MM.1S (cell line): ENCODE measurements at regions not wholly inside any gene's neighbourhood (a gene's known extent, or its start where the extent isn't known, plus 50 kb on each side); places are given as distances from the start of the nearest gene placed in this dataset.

Experiments used
- DNase-seq: peaks from one replicate; pipeline ENCODE4 v3.0.0-alpha.2; 2015
- H2AFZ ChIP-seq: fragments of 300-600 bp; sonication (generic); 2 replicates; pipeline ENCODE4 v1.6.0; 2016; ENCODE audit warnings: antibody characterized with exemption, low read length
- H3F3A ChIP-seq: fragments of 300-600 bp; sonication (generic); 2 replicates; pipeline ENCODE4 v1.6.1; 2016; ENCODE audit warnings: mild to moderate bottlenecking, antibody characterized with exemption, low read length, moderate library complexity, mixed read lengths; ENCODE audit not compliant: insufficient read depth
- H3K27ac ChIP-seq: fragments of 300-600 bp; sonication (generic); 2 replicates; pipeline ENCODE4 v1.5.1; 2016; ENCODE audit warnings: mild to moderate bottlenecking, low read length
- H3K27me3 ChIP-seq: fragments of 300-600 bp; sonication (generic); replicated peaks from 2 replicates; pipeline ENCODE4 v1.6.0; 2016; ENCODE audit warnings: low read length; ENCODE audit not compliant: insufficient read depth
- H3K36me3 ChIP-seq: fragments of 300-600 bp; sonication (generic); replicated peaks from 2 replicates; pipeline ENCODE4 v1.6.1; 2016; ENCODE audit warnings: mild to moderate bottlenecking, low read length, mixed read lengths; ENCODE audit not compliant: insufficient read depth
- H3K4me1 ChIP-seq: fragments of 300-600 bp; sonication (generic); 2 replicates; pipeline ENCODE4 v1.6.1; 2016; ENCODE audit warnings: low read length, mixed read lengths
- H3K4me2 ChIP-seq: fragments of 300-600 bp; sonication (generic); 2 replicates; pipeline ENCODE4 v1.6.0; 2016; ENCODE audit warnings: low read depth, low read length
- H3K4me3 ChIP-seq: fragments of 300-600 bp; sonication (generic); 2 replicates; pipeline ENCODE4 v1.5.1; 2016; ENCODE audit warnings: low read length, mixed read lengths
- H3K79me2 ChIP-seq: fragments of 300-600 bp; sonication (generic); 2 replicates; pipeline ENCODE4 v1.6.1; 2016; ENCODE audit warnings: mixed run types, low read length, mixed read lengths
- H3K9ac ChIP-seq: fragments of 300-600 bp; sonication (generic); 2 replicates; pipeline ENCODE4 v1.6.1; 2016; ENCODE audit warnings: low read length, mixed read lengths
- H3K9me2 ChIP-seq: fragments of 300-600 bp; sonication (generic); replicated peaks from 2 replicates; pipeline ENCODE4 v1.6.1; 2016; ENCODE audit warnings: mild to moderate bottlenecking, low read length, mixed read lengths; ENCODE audit not compliant: insufficient read depth
- H3K9me3 ChIP-seq: fragments of 300-600 bp; sonication (generic); replicated peaks from 2 replicates; pipeline ENCODE4 v1.6.1; 2016; ENCODE audit warnings: mild to moderate bottlenecking, low read length, mixed read lengths; ENCODE audit not compliant: insufficient read depth
- H4K20me1 ChIP-seq: fragments of 300-600 bp; sonication (generic); 2 replicates; pipeline ENCODE4 v1.6.1; 2016; ENCODE audit warnings: mild to moderate bottlenecking, low read length, moderate library complexity, mixed read lengths; ENCODE audit not compliant: insufficient read depth
- CTCF ChIP-seq: fragments of 300-600 bp; sonication (generic); IDR thresholded peaks from 2 replicates; pipeline ENCODE4 v1.5.1; 2016; ENCODE audit warnings: antibody characterized with exemption, low read length, mixed read lengths
- EZH2 ChIP-seq: fragments of 300-600 bp; sonication (generic); optimal IDR thresholded peaks from 2 replicates; pipeline ENCODE3; 2017; ENCODE audit warnings: low read depth, mild to moderate bottlenecking, antibody characterized with exemption, low read length, mixed read lengths
- EZH2phosphoT487 ChIP-seq: fragments of 300-600 bp; sonication (generic); IDR thresholded peaks from 2 replicates; pipeline ENCODE4 v1.6.1; 2018; ENCODE audit warnings: antibody characterized with exemption, low read length

GRCh38 chr1:61566177-61566576 is 158.8 kb downstream of the TM2D1 start:
- no peaks in the 10 kb centered on the region for H3K36me3 ChIP-seq
- no peak overlapping the region for H3K4me2 ChIP-seq
- no peak overlapping the region for H3K9ac ChIP-seq
- no peaks in the 10 kb centered on the region for H3K9me2 ChIP-seq
- H2AFZ ChIP-seq: no peak overlapping the region
- H3K4me3 ChIP-seq: no peak overlapping the region
- no peak overlapping the region for H3K27ac ChIP-seq
- no peaks in the 10 kb centered on the region for H3K79me2 ChIP-seq
- H3K9me3 ChIP-seq: no peaks in the 10 kb centered on the region
- no peaks in the 10 kb centered on the region for H3K4me1 ChIP-seq
- no peaks in the 10 kb centered on the region for H3K27me3 ChIP-seq
- no peaks in the 10 kb centered on the region for H3F3A ChIP-seq
- no peak for TF ChIP-seq EZH2phosphoT487
- TF ChIP-seq CTCF: no peak
- no peak for TF ChIP-seq EZH2
- H4K20me1 ChIP-seq: no peaks in the 10 kb centered on the region
- DNase-seq: no peak

- Histone ChIP-seq H3K9me2 (no peaks in the 10 kb centered on the region), H3K4me3 (no peak overlapping the region), H3K9ac (no peak overlapping the region), H3K79me2 (no peaks in the 10 kb centered on the region), H4K20me1 (no peaks in the 10 kb centered on the region), H3K4me1 (no peaks in the 10 kb centered on the region), H3K36me3 (no peaks in the 10 kb centered on the region), H3K27me3 (no peaks in the 10 kb centered on the region), H3K4me2 (no peak overlapping the region), H3K9me3 (no peaks in the 10 kb centered on the region), H3K27ac (no peak overlapping the region), H3F3A (no peaks in the 10 kb centered on the region), H2AFZ (no peak overlapping the region)
- no peak for DNase-seq
- TF ChIP-seq EZH2 (no peak), EZH2phosphoT487 (no peak), CTCF (no peak)
Observed at GRCh38 chr1:61563611-61564010, 161.3 kb downstream of the TM2D1 start.

GRCh38 chr1:61561666-61562065 is 163.3 kb downstream of the TM2D1 start:
- Histone ChIP-seq H2AFZ (no peak overlapping the region), H4K20me1 (no peaks in the 10 kb centered on the region), H3K4me2 (no peak overlapping the region), H3K27ac (no peak overlapping the region), H3K9me3 (no peaks in the 10 kb centered on the region), H3K4me3 (no peak overlapping the region), H3K4me1 (no peaks in the 10 kb centered on the region), H3K36me3 (no peaks in the 10 kb centered on the region), H3F3A (no peaks in the 10 kb centered on the region), H3K79me2 (no peaks in the 10 kb centered on the region), H3K27me3 (no peaks in the 10 kb centered on the region), H3K9me2 (no peaks in the 10 kb centered on the region), H3K9ac (no peak overlapping the region)
- no peak for DNase-seq
- TF ChIP-seq CTCF: no peak
- no peak for TF ChIP-seq EZH2phosphoT487

- H3K9ac ChIP-seq: no peak overlapping the region
- DNase-seq: no peak
- no peaks in the 10 kb centered on the region for H3K79me2 ChIP-seq
- H3K36me3 ChIP-seq: no peaks in the 10 kb centered on the region
- no peaks in the 10 kb centered on the region for H3K9me3 ChIP-seq
- H3F3A ChIP-seq: no peaks in the 10 kb centered on the region
- H3K4me2 ChIP-seq: no peak overlapping the region
- no peaks in the 10 kb centered on the region for H3K4me1 ChIP-seq
- TF ChIP-seq CTCF (no peak), EZH2 (no peak), EZH2phosphoT487 (no peak)
- H3K4me3 ChIP-seq: no peak overlapping the region
- no peaks in the 10 kb centered on the region for H3K27me3 ChIP-seq
- no peak overlapping the region for H3K27ac ChIP-seq
- H2AFZ ChIP-seq: no peak overlapping the region
- no peaks in the 10 kb centered on the region for H4K20me1 ChIP-seq
- H3K9me2 ChIP-seq: no peaks in the 10 kb centered on the region
Observed at GRCh38 chr1:61560385-61560784, 164.6 kb downstream of the TM2D1 start.
